ENCODE measurements at regions not wholly inside any gene's neighbourhood (a gene's known extent, or its start where the extent isn't known, plus 50 kb on each side); places are given as distances from the start of the nearest gene placed in this dataset.

DNA sequence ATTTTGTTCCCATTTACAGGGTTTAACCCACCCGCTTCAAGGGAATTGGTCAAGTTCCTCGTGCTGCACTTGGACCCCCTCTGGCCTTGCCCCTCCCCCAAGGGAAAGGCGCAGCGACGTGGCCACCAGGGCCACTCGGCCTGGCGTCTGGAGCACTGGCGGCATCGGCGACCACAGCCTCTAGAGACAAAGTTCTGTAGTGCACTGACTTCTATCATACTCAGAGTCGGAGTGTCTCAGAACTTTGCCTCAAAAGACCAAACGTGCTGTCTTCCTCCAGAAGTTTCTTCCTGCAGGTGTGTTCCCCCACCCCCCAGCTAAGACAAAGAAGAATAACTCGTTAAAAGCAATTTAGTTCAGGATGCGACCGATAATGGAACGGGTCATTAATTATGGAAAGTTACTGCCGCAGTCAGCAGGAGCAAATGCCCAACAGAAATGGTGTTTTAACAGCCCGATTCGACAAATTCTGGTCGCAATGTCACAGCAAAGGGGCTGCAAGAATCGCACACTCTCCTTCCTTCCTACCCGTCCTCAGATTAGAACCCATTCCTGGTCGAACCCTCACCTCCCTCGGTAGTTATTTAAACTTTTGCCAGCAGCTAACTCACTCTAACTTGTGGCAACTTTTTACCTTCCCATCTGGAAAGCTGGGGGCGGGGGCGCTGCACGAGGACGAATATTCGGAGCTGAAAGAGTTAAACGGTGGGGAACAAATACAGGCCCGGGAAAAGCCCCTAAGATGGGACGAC lies 202.1 kb upstream of the NFE2L3 start:
- TF ChIP-seq, protein P1, sequence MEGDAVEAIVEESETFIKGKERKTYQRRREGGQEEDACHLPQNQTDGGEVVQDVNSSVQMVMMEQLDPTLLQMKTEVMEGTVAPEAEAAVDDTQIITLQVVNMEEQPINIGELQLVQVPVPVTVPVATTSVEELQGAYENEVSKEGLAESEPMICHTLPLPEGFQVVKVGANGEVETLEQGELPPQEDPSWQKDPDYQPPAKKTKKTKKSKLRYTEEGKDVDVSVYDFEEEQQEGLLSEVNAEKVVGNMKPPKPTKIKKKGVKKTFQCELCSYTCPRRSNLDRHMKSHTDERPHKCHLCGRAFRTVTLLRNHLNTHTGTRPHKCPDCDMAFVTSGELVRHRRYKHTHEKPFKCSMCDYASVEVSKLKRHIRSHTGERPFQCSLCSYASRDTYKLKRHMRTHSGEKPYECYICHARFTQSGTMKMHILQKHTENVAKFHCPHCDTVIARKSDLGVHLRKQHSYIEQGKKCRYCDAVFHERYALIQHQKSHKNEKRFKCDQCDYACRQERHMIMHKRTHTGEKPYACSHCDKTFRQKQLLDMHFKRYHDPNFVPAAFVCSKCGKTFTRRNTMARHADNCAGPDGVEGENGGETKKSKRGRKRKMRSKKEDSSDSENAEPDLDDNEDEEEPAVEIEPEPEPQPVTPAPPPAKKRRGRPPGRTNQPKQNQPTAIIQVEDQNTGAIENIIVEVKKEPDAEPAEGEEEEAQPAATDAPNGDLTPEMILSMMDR (conservative IDR thresholded peaks at IDR 0.05; ENCODE audit: low read depth, low read length), result no peak
- no peak for TF ChIP-seq EZH2 (IDR thresholded peaks at IDR 0.05; ENCODE audit: low read length, unreplicated experiment)

All from PC-3 (cell line).